Body of pancreas (tissue), 4 donors: ENCODE measurements at regions not wholly inside any gene's neighbourhood (a gene's known extent, or its start where the extent isn't known, plus 50 kb on each side); places are given as distances from the start of the nearest gene placed in this dataset.

Experiments
- ATAC-seq: fragments of 150-250 bp; one replicate; pipeline ENCODE4 v1.9.1; 2016
- DNase-seq, 4 donors: peaks; one replicate each; pipeline ENCODE4 v3.0.0-alpha.2; 2019
- H3K27ac ChIP-seq, 4 donors: fragments of 200-600 bp; sonication (generic); 1 replicate in 3 of 4; 2 replicates in 1 of 4; pipeline versions ENCODE4 v1.5.1 to v1.6.1; 2016 to 2019; ENCODE audit warnings: mild to moderate bottlenecking in 1 of 4, mixed read lengths in 1 of 4, moderate library complexity in 1 of 4
- H3K27me3 ChIP-seq, 2 donors: fragments of 200-600 bp; sonication (generic); one replicate each; pipeline ENCODE4 v1.6.0; 2016; ENCODE audit warnings: mild to moderate bottlenecking in 1 of 2
- H3K36me3 ChIP-seq, 2 donors: fragments of 200-600 bp; sonication (generic); replicated peaks in 1 of 2; 2 replicates each; pipeline ENCODE4 v1.5.1; 2016; ENCODE audit warnings: low read depth in 2 of 2; ENCODE audit not compliant: insufficient read depth in 1 of 2
- H3K4me1 ChIP-seq: fragments of 200-600 bp; sonication (generic); one replicate; pipeline ENCODE4 v1.6.0; 2016
- H3K4me3 ChIP-seq, 2 donors: fragments of 200-600 bp; sonication (generic); 1 replicate in 1 of 2; 2 replicates in 1 of 2; pipeline ENCODE4 v1.5.1; 2016 to 2019
- H3K9me3 ChIP-seq, 3 donors: fragments of 200-600 bp; sonication (generic); 1 replicate in 2 of 3; 2 replicates in 1 of 3; pipeline ENCODE4 v1.5.1; 2016
- CTCF ChIP-seq, 7 experiments: fragments of 450-650 bp in 4 of 7; fragments of 200-600 bp in 3 of 7; sonication (generic) in 3 of 7; IDR thresholded peaks; one replicate each; pipeline ENCODE4 v1.5.1; 2016 to 2019; ENCODE audit warnings: antibody characterized with exemption in 7 of 7
- POLR2A ChIP-seq, 3 donors: fragments of 450-650 bp; IDR thresholded peaks; one replicate each; pipeline ENCODE4 v1.6.1; 2016; ENCODE audit warnings: antibody characterized with exemption in 3 of 3, mild to moderate bottlenecking in 2 of 3
- WGBS, 2 donors: methylation state at CpG; one replicate each; pipeline ENCODE4 v1.1.5; 2017; 5-methylcytosine and 5-hydroxymethylcytosine counted together
- intact Hi-C: fragments of 100-400 bp; cut with DNase I; formaldehyde crosslinking; loops from one replicate; pipeline ENCODE4 v1.15.1; 2023

GRCh38 chr2:48007699-48008268 is 101.5 kb upstream of the FBXO11 start:
- ATAC-seq (no peak), DNase-seq (no peak)
- H3K36me3 ChIP-seq = no peaks in the 10 kb centered on the region
- H3K4me1 ChIP-seq = no peaks in the 10 kb centered on the region
- H3K27ac ChIP-seq = no peak overlapping the region
- intact Hi-C loops = no loop called here
- WGBS, 2 donors = 100% methylated on average over 2 of the region's 2 CpGs
- TF ChIP-seq POLR2A (IDR thresholded peaks at IDR 0.05) (no peak), CTCF (IDR thresholded peaks at IDR 0.05) (no peak)
- H3K9me3 ChIP-seq = no peaks in the 10 kb centered on the region
- H3K27me3 ChIP-seq = no peaks in the 10 kb centered on the region
- no peak overlapping the region for H3K4me3 ChIP-seq

- DNase-seq = no peak
- intact Hi-C loops = no loop called here
- Histone ChIP-seq H3K27ac (no peak overlapping the region), H3K36me3 (no peaks in the 10 kb centered on the region), H3K4me3 (no peak overlapping the region), H3K4me1 (no peaks in the 10 kb centered on the region), H3K27me3 (no peaks in the 10 kb centered on the region), H3K9me3 (no peaks in the 10 kb centered on the region)
- WGBS, 2 donors = 74 to 82% methylated on average over 2 of the region's 2 CpGs
- ATAC-seq = no peak
- TF ChIP-seq POLR2A (IDR thresholded peaks at IDR 0.05) (no peak), CTCF (IDR thresholded peaks at IDR 0.05) (no peak)
Observed at GRCh38 chr2:48009256-48009655, 103.0 kb upstream of the FBXO11 start.

- no peak overlapping the region for H3K4me3 ChIP-seq
- intact Hi-C loops = no loop called here
- WGBS, 2 donors = 32 to 47% methylated on average over 1 of the region's 1 CpG
- H3K4me1 ChIP-seq = no peaks in the 10 kb centered on the region
- H3K36me3 ChIP-seq = no peaks in the 10 kb centered on the region
- H3K27ac ChIP-seq = no peak overlapping the region
- H3K27me3 ChIP-seq = no peaks in the 10 kb centered on the region
- TF ChIP-seq CTCF (IDR thresholded peaks at IDR 0.05) = no peak
- no peak for TF ChIP-seq POLR2A (IDR thresholded peaks at IDR 0.05)
- no peaks in the 10 kb centered on the region for H3K9me3 ChIP-seq
- ATAC-seq (no peak), DNase-seq (no peak)
Observed at GRCh38 chr2:48015421-48015820, 109.1 kb upstream of the FBXO11 start.

- no peaks in the 10 kb centered on the region for H3K4me1 ChIP-seq
- DNase-seq (no peak), ATAC-seq (no peak)
- H3K9me3 ChIP-seq = no peaks in the 10 kb centered on the region
- WGBS, 2 donors = 57 to 66% methylated on average over 7 of the region's 7 CpGs
- no peak overlapping the region for H3K27ac ChIP-seq
- TF ChIP-seq CTCF (IDR thresholded peaks at IDR 0.05) = no peak
- no peak for TF ChIP-seq POLR2A (IDR thresholded peaks at IDR 0.05)
- no peaks in the 10 kb centered on the region for H3K27me3 ChIP-seq
- intact Hi-C loops = no loop called here
- no peaks in the 10 kb centered on the region for H3K36me3 ChIP-seq
- H3K4me3 ChIP-seq = no peak overlapping the region
Observed at GRCh38 chr2:48016225-48017019, 110.1 kb upstream of the FBXO11 start.

GRCh38 chr2:48017136-48017535 is 110.8 kb upstream of the FBXO11 start:
- Histone ChIP-seq H3K27me3 (no peaks in the 10 kb centered on the region), H3K36me3 (no peaks in the 10 kb centered on the region), H3K9me3 (no peaks in the 10 kb centered on the region), H3K4me1 (no peaks in the 10 kb centered on the region), H3K4me3 (no peak overlapping the region), H3K27ac (no peak overlapping the region)
- DNase-seq (no peak), ATAC-seq (no peak)
- intact Hi-C loops = no loop called here
- TF ChIP-seq POLR2A (IDR thresholded peaks at IDR 0.05) (no peak), CTCF (IDR thresholded peaks at IDR 0.05) (no peak)
- WGBS, 2 donors = 69 to 76% methylated on average over 7 of the region's 7 CpGs
